NCI-H1417 (cell line): ENCODE measurements at regions not wholly inside any gene's neighbourhood (a gene's known extent, or its start where the extent isn't known, plus 50 kb on each side); places are given as distances from the start of the nearest gene placed in this dataset.
A peak's percentile ranks its signal among the peaks of the same experiment; 100 is the strongest.

Experiments used
- DNase-seq, 3 experiments: peaks; one replicate each; lab custom pipeline; 2025; lab: John Stamatoyannopoulos, UW

- DNase-seq, result no peak
Measured at GRCh38 chr16:52235186-52235585, 311.8 kb downstream of the TOX3 start.

GRCh38 chr16:52234626-52235025, 312.3 kb downstream of the TOX3 start:
- DNase-seq, result no peak

GRCh38 chr16:52229471-52229870, 317.5 kb downstream of the TOX3 start:
- DNase-seq, result no peak

DNA sequence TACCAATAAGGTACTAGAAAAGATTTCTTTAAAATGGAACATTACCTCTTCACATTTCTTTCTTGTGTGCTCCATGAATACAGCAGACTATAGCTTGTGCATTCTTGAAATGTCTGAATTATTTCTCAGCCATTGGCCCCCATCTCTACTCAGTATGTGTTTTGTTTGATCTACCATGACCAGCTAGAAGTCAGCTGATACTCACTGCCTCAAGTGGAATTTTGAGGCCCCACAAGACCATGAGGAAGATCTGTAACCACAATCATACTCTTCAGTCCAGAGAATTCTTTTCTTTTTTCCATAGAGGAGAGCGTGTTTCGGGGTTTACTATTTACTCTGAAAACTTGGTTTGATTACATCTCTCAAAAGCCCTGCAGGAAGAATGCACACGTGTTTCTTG, 319.1 kb downstream of the TOX3 start:
- no peak for DNase-seq

GRCh38 chr16:52212841-52213240, 334.1 kb downstream of the TOX3 start:
- DNase-seq, result peak in 1 of 3 experiments; percentile 30

- peak in 2 of 3 experiments; percentile 46 to 84 for DNase-seq
Measured at GRCh38 chr16:52209227-52209626, 337.7 kb downstream of the TOX3 start.

GRCh38 chr16:52203096-52203495, 343.8 kb downstream of the TOX3 start:
- no peak for DNase-seq

GRCh38 chr16:52193441-52193840, 353.5 kb downstream of the TOX3 start:
- no peak for DNase-seq

DNA sequence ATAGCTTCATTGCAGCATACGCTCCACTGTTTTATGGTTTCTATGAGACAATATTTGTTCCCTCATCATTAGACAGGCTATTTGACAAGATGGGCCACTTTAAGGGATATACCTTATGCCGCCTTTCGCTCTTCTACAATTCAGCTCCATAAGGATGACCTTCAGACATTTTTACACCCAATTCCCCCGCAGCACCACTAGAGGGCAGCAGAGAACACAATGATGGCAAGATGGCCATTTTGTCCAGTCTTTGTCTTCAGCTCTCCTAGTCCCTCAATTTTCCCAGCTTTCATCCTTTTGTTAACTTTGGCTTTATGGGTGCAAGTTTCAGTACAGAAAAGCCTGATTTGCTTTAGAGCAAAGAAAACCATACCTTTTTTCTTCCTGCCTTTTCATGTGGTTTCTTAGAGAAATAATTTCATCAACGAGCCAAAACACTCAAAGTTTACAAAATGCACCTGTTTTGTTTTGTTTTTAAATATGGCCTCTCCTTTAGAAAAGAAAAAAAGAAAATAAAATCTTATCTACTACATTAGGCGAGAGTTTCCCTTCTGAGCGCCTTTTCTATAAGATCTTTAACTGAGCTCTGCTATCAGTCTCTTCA, 355.3 kb downstream of the TOX3 start:
- peak; percentile 72 to 92 (median 79) for DNase-seq

DNA sequence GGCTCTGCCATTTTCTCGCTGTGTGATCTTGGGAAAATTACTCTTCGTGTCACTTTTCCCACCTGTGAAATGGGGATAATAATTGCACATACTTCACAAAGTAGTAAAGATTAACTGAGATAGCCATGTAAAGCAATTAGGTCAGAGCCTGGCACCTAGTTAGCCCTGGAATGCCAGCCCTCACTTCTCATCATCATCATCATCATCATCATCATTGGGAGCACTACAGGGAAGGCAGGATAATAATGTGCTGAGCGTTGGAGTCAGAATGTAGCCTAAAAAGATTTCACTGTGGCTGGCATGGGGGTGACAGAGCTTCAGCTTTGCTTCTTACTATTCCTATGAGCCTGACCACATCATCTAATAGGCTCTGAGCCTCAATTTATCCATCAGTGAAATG, 362.6 kb downstream of the TOX3 start:
- no peak for DNase-seq

- no peak for DNase-seq
Measured at GRCh38 chr16:52182840-52183239, 364.1 kb downstream of the TOX3 start.

DNA sequence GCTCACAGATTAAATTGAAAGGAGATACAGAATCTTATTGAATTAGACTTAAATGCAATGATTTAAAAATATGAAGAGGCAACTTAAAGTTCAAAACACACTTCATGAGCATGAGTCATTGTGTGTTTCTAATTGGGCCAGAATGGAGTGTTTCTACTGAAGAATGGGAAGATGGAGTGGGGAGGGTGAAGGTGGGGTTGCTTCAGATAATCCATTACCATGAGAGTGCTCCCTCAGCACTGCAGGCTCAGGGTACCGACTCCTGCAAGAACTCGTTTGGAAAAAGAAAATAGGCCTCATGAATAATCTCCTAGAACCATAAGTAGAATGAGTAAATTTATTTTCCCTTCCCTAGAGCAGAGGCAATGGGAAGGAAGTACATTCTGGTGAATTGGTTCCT, 372.8 kb downstream of the TOX3 start:
- DNase-seq, result no peak

DNA sequence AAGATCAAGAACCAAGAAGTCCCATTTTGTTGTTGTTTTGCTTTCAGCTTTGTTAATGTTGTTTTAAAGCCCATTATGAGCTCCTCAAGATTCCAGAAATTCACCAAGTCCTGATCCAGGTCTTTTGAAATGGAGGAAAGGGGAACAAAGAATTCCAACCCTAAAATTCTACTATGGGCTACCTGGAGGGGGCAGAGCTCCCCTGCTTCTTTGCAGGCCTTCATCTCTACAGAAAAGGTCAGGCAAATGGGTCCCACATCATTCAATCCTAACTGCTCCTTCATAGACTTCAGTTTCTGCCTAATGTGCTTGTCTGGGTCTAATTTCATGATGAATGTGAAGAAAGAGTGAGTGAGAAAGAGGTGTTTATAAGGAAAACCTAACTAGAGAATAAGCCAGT, 375.5 kb downstream of the TOX3 start:
- no peak for DNase-seq

DNA sequence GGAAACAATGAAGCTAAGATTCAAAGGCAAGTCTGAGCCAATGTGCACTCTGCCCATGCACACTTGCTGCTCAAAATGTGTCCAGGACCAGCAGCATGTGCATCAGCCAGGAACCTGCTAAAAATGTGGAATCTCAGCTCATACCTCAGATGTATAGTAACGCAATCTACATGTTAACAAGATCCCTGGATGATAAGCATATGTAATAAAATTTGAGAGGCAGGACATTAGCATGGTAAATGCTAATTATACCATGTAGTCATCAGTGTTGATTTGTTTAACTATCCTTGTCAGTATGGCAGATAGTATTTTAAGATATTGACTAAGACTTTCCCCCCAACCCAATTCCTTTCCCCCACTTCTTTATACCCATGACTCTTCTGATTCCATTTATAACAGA, 379.6 kb downstream of the TOX3 start:
- no peak for DNase-seq

DNA sequence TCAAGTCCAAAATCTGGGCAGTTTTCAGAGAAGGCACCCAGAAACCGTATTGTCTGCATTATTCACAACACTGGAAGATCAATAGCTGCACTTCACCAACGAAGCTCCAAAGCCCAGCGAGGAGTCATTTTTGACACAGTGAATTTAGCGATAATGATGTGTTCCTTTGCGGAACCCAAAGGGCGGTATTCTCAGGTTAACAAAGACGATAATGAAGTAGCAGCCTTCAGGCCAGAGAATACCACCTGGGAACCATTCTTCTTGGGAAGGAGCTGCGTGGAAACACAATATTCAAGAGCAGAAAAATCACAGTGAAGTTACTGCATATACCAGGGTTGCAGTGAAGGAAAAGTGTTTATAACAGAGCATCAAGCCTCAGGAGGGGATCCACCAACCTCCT, 381.0 kb downstream of the TOX3 start:
- DNase-seq, result no peak

GRCh38 chr16:52149003-52149402, 397.9 kb downstream of the TOX3 start:
- DNase-seq, result no peak

DNA sequence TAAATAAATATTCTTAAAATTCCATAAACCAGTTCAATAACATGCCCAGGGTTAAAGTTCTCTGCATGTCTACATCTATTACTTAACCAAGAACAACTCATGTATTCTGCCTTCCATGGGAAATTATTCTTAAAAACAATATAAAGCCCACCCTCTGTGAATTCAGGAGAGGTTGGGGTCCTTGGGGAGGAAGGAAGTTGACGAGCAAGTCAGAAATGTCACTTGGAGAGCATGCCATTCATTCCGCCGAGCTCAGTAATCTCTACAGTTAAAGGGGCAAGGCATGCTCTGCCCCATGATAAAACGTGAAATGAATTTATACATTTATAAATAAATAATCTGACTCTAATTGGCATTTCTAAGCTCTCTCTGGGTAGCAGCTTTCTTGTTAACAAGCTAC, 405.1 kb downstream of the TOX3 start:
- DNase-seq, result no peak

DNA sequence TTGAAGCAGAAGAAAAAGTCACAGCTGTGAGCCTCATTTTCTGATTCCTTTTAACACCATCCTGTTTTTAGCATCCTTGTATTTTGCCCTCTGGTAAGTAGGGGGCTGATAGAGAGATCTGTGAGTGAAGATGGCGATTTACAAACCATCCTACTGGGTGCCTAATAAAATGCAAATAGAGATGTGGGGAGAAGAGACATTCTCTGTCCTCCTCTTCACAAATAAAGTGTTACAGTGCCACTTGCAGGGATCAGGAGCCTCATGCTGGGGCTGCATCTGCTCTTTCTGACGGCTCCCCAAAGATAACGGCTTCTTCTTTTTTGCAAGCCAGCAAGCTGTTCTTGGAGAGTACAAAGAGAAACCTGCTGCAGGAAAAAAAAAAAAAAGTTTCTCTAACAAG, 418.6 kb downstream of the TOX3 start:
- no peak for DNase-seq

DNA sequence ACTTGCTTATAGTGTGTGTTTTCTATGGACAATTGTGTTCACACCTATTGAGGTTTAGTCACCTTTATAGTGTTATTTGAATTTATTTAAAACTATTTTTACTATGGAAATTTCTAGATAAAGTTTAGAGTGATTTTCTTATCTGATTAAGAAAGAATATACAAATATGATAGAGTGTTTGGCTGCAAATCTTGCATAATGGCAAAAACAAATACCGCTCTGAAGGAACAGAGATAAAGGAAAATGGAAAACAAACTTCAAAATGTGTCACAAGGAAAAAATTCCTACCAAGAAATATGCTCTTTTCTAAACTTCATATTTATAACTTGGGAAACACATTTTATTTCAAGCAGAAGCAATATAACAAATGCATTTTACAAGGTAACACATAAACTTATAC, 423.1 kb downstream of the TOX3 start:
- DNase-seq, result no peak

GRCh38 chr16:52123061-52123839, 423.7 kb downstream of the TOX3 start:
- DNase-seq, result no peak

DNA sequence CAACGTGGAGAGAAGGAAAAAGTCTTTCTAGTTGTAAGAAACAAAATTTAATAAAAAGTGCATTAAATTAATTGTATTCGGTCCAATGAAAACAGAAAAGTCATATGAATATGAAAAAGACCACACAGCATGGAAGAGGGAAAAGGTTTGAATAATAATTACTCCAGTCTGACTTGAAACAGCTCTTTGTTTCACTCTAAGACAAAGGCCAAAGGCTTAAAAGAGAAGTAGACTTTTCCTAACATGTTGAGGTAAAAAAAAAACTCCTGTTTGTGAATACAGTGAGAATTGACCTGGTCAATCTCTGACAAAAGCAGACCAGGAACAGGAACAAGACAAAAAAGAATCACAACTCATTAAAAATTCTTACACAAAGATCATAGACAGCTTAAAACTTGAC, 429.8 kb downstream of the TOX3 start:
- DNase-seq, result no peak

DNA sequence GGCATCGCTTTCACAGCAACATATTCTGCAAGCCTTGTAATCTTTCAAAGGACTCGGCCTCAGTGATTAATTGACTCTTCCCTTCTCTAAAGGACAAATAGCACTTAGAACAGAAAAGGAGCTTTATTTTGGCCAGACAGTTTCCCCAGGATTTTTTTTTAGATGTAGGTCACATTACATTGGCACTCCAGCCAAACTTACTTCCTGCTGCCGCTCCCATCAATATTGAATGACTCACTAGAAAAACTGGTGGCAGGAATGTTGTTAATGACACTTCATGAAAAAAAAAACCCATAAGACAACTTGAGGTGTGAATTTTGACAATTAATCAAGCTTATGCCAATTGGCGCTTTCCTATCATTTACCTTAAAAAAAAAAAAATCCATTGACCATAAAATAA, 432.6 kb downstream of the TOX3 start:
- DNase-seq, result peak in 1 of 3 experiments; percentile 3

DNA sequence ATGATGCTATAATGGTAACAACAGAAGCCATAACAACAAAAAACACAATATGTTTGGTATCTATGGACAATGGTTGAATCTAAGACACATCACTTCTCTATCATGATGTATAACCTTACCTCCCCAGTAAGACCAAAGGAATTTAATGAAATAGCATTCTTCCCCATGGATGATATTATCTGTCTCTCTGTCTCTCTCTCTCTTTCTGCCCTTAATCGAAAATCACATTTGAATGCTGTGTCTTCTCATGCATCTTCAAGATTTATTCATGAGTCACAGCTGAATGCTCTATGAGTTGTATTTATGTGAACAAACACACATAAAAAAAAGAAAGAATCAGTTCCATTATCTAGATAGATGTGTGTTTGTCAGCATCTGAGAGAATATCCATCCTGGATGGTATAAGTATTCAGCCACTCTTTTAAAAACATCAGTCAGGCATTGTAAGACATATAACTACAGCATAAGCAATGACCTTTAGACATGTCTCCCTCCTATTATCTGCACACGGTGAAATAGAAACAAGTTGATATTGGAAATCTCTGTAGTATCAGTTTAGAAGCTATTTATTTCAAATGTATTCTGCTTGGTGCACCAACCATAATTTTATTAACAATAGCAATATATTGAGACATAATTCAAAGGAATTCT, 433.3 kb downstream of the TOX3 start:
- DNase-seq, result no peak
